ENCODE measurements at regions not wholly inside any gene's neighbourhood (a gene's known extent, or its start where the extent isn't known, plus 50 kb on each side); places are given as distances from the start of the nearest gene placed in this dataset.
"Not testable (repeated sequence)": the region's sequence is repeated elsewhere in the genome, so short reads cannot be mapped to it uniquely, and the experiment has no call there.

- no peak for DNase-seq (ENCODE audit: low read depth)
Measured at GRCh38 chr13:70255406-70255991, 147.2 kb upstream of the KLHL1 start.

DNA sequence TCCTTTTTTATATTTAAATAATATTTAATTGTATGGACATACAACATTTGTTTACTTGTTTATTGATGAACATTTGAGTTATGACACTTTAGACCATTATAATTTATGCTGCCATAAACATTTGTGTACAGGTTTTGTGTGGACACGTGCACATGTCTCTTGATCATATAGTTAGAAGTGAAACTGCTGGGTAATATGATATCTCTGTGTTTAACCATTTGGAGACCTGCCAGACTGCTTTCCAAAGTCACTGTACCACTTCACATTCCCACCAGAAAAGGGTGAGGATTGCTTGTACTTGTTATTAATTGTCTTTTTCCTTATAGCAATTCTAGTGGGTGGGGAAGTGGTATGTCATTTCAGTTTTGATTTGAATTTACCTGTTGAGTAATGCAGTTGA lies 145.6 kb upstream of the KLHL1 start:
- DNase-seq (ENCODE audit: low read depth) = no peak

GRCh38 chr13:70253411-70253810 lies 145.2 kb upstream of the KLHL1 start:
- no peak for DNase-seq (ENCODE audit: low read depth)

- no peak for DNase-seq (ENCODE audit: low read depth)
Measured at GRCh38 chr13:70249332-70250064, 141.2 kb upstream of the KLHL1 start.

DNA sequence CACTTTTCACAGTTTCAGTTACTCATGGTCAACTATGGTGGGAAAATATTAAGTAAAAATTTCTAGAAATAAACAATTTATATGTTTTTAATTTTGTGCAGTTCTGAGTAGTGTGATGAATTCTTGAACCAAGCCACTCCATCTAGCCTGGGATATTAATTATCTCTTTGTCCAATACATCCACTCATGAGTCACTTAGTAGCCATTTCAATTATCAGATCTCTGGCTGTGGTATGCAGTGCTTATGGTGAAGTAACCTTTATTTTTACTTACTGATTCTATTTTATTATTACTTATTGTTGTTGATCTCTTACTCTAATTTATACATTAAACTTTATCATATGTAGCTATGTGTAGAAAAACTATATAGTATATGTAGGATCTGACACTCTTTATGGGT lies 128.9 kb upstream of the KLHL1 start:
- DNase-seq (ENCODE audit: low read depth) = no peak

DNA sequence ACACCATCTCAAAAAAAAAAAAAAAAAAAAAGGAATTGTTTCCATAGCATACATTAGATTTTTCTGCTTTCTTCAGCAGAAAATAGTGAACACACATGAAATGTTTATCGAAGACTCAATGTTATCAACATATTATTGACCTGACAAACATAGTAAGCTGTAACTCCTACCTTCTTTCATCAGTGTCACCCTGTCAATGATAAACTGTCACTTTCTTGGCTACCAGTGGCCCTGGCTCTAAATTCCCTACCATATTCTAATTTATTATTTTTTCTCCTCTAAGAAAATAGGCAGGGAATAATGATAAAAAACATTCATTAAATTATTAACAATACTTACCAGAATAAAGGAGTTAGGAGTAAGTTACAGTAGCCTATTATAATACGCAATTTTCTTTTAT lies 127.3 kb upstream of the KLHL1 start:
- DNase-seq (ENCODE audit: low read depth) = no peak

DNA sequence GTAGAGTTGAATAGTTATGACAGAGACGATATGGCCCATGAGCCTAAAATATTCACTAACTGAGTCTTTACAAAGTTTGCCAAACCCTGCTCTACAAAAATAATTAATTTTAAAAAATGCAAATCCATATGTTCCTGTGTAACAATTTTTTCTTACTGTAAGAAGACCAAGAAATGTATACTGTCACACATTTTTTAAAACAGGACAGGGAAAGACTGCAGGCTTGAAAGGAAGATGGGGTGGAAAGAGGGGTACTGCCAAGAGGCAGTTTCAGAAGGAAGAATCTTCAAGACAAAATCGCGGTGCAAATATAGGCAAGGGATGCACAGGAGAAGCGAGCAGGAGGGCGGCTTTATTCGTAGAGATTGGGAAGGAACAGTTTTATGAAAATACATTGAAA lies 115.7 kb upstream of the KLHL1 start:
- no peak for DNase-seq (ENCODE audit: low read depth)

DNA sequence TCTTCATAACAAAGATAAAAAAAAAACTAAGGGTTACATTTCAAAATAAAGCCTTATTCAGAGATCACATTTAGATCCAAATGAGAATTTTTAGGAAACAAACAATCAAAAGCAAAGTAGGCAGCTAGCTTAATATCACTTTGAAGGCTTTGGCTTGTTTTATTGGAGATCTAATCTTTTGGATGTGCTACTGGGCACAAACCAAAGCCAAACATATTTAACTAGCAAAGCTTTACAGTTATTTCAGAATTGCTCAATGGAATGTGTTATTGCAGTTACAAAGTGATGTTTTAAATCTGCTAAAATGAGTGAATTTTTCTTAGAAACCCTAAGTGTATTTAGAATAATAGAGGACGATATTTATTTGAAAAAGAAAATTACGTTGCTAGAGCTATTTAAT lies 114.7 kb upstream of the KLHL1 start:
- no peak for DNase-seq (ENCODE audit: low read depth)

- DNase-seq (ENCODE audit: low read depth) = no peak
Measured at GRCh38 chr13:70218618-70219017, 110.4 kb upstream of the KLHL1 start.

DNA sequence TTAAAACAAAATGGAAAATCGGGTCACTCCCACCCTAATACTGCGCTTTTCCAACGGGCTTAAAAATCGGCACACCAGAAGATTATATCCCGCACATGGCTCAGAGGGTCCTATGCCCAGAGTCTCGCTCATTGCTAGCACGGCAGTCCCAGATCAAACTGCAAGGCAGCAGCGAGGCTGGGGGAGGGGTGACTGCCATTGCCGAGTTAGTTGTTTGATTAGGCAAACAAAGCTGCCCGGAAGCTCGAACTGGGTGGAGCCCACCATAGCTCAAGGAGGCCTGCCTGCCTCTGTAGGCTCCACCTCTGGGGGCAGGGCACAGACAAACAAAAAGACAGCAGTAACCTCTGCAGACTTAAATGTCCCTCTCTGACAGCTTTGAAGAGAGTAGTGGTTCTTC lies 100.7 kb upstream of the KLHL1 start:
- not testable (repeated sequence) for DNase-seq (ENCODE audit: low read depth)

DNA sequence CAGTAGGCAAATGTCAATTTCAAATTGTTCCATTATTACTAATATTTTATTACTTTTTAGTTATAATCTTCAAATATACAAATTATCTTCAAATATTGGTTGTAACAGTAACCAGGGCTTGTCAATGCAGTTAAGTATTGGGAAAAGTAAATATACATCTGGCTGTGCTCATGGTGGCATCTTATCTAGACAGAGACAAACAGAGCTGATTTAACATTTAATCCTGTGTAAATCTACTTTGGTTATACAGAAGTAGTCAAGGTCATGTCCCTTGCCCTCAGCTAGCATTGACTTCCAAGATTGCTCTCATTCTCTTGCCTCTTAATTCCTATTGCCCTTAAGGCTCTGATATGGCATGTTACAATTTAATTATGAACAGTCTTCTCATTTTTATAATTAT lies 98.4 kb upstream of the KLHL1 start:
- DNase-seq (ENCODE audit: low read depth) = no peak

DNA sequence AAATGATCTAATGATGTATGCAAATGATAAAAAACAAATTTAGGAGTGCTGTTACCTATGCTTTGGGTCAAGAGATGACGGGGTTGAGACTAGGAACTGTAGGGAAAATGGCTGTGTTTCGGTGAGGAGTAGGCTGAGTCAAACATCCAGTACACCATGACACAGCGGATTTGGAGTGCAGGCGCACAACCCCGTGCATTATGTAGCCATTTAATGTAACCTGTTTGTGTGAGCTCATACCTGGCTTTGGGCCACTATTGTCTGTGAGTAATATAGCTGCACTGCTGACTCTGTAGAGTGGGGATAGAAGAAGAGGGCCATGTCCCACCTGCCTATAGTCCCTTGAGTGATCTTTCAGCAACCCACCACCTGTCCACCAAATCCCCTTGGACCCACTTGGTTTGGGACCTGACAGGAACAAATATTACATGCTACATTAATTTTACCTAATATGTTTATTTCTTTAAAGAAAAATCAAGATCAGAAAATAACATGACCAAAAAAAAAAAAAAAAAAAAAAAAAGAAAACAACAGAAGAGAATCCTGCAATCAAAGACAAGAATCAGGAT lies 95.5 kb upstream of the KLHL1 start:
- DNase-seq (ENCODE audit: low read depth) = no peak

DNA sequence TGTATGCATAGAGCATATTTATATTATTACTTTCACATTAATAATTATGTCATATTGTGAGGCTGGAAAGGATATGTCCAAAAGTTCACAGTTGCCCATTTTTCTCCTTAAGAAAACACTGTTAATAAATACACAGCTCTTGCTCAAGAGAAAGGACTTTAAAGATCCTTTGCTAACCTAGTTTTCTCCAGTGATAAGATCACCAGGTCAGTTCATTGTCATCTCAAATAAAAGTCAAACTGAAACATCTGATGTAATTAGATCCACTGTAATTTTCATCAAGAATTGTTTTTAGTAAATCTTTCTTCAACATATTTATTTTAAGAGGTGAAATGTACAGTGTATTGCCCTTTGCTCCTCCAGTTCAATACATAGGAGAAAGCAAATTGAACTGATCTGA lies 82.8 kb upstream of the KLHL1 start:
- no peak for DNase-seq (ENCODE audit: low read depth)

DNA sequence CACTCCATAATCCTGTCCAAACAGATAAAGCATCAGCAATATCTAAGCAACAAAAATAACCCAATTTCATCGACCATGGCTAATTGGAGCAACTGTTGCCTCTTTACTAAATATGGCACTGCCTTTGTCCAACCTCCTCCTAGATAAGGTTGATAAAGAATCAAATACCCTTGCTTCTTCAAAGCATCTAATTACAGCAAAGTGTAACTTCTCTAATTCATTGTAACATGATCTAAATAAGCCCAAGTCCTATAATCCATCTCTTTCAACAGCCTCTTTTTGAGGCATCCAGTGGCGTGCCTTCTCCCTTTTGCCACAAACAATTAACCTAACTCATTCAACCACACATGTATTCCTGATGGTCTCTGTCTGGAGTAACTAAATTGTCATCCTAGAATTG lies 81.7 kb upstream of the KLHL1 start:
- no peak for DNase-seq (ENCODE audit: low read depth)

GRCh38 chr13:70188567-70188966 lies 80.3 kb upstream of the KLHL1 start:
- DNase-seq (ENCODE audit: low read depth) = no peak

DNA sequence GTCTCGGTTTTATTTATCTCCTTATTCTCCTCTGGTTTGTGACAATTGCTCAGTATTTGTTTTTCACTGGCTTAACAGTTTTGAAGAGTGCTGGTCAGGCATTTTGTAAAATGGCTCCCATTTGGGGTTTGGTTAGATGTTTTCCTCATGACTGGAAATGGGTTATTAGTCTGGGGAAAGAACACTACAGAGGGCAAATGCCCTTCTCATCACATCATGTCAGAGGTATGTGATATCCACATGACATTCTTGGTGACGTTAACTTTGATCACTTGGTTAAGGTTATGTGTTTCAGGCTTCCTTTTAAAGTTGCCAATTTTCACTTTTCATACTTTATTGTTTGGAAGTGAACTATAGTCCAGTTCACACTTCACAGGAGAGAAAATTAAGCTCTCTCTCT lies 74.8 kb upstream of the KLHL1 start:
- DNase-seq (ENCODE audit: low read depth) = no peak
